HEK293 (cell line): ENCODE measurements at regions not wholly inside any gene's neighbourhood (a gene's known extent, or its start where the extent isn't known, plus 50 kb on each side); places are given as distances from the start of the nearest gene placed in this dataset.
"Not testable (repeated sequence)": the region's sequence is repeated elsewhere in the genome, so short reads cannot be mapped to it uniquely, and the experiment has no call there.

Experiments
- CTCF ChIA-PET: fragments of 350-600 bp; formaldehyde crosslinking; extraction: SDS; loops from one replicate; lab custom pipeline; 2021; ENCODE audit warnings: antibody characterized with exemption; lab: Yijun Ruan, JAX
- POLR2A ChIA-PET: fragments of 300-600 bp; formaldehyde crosslinking; extraction: SDS; loops from one replicate; lab custom pipeline; 2020; ENCODE audit warnings: antibody characterized with exemption, inconsistent platforms; lab: Yijun Ruan, JAX
- H3K27ac ChIP-seq: fragments of 200-500 bp; sonication (Bioruptor generic); 2 replicates; pipeline ENCODE4 v1.5.1; 2014; ENCODE audit warnings: low read depth, low read length, control low read depth, inconsistent platforms; ENCODE audit errors: extremely low read depth
- H3K36me3 ChIP-seq, 2 experiments: fragments of 200-500 bp in 1 of 2; sonication (Bioruptor generic) in 1 of 2; 1 replicate in 1 of 2; 2 replicates in 1 of 2; pipeline ENCODE4 v1.5.1; 2014 to 2017; ENCODE audit warnings: inconsistent platforms in 2 of 2, low read length in 2 of 2; ENCODE audit not compliant: control insufficient read depth in 2 of 2, insufficient read depth in 1 of 2
- H3K4me1 ChIP-seq: fragments of 200-500 bp; sonication (Bioruptor generic); 2 replicates; pipeline ENCODE4 v1.5.1; 2014; ENCODE audit warnings: mild to moderate bottlenecking, low read length, inconsistent platforms; ENCODE audit not compliant: control insufficient read depth, insufficient read depth
- H3K4me3 ChIP-seq: 2 replicates; pipeline ENCODE4 v1.5.1; 2011; ENCODE audit warnings: low read depth, mild to moderate bottlenecking, control low read depth, low read length, moderate library complexity
- H3K9me3 ChIP-seq: fragments of 200-500 bp; sonication (Bioruptor generic); 2 replicates; pipeline ENCODE4 v1.5.1; 2014; ENCODE audit warnings: low read depth, low read length, inconsistent platforms; ENCODE audit not compliant: control insufficient read depth, insufficient read depth
- HOXA7 ChIP-seq: sonication (generic); formaldehyde crosslinking; IDR thresholded peaks from 2 replicates; pipeline ENCODE4 v1.8.1; 2022; ENCODE audit warnings: missing genetic modification reagents, borderline replicate concordance
- SP2 ChIP-seq: fragments of 450-650 bp; formaldehyde crosslinking; IDR thresholded peaks from 2 replicates; pipeline ENCODE4 v1.5.1; 2016; ENCODE audit warnings: missing biosample characterization, missing genetic modification characterization
- ZIC2 ChIP-seq: fragments of 450-650 bp; formaldehyde crosslinking; IDR thresholded peaks from 2 replicates; pipeline ENCODE4 v1.5.1; 2016; ENCODE audit warnings: missing biosample characterization, missing genetic modification characterization
- ZNF114 ChIP-seq: fragments of 450-650 bp; formaldehyde crosslinking; IDR thresholded peaks from 2 replicates; pipeline ENCODE4 v1.5.0; 2017; ENCODE audit warnings: missing biosample characterization, missing genetic modification characterization
- ZNF146 ChIP-seq: fragments of 450-650 bp; formaldehyde crosslinking; IDR thresholded peaks from 2 replicates; pipeline ENCODE4 v1.5.1; 2016; ENCODE audit warnings: missing biosample characterization, missing genetic modification characterization
- ZNF292 ChIP-seq: fragments of 450-650 bp; formaldehyde crosslinking; IDR thresholded peaks from 2 replicates; pipeline ENCODE4 v1.5.1; 2016; ENCODE audit warnings: low read depth, missing biosample characterization, missing genetic modification characterization, borderline replicate concordance
- ZNF555 ChIP-seq: fragments of 450-650 bp; formaldehyde crosslinking; conservative IDR thresholded peaks from 2 replicates; pipeline ENCODE4 v1.5.1; 2017; ENCODE audit warnings: missing biosample characterization, mild to moderate bottlenecking, missing genetic modification characterization, inconsistent platforms
- ZNF585B ChIP-seq: fragments of 450-650 bp; formaldehyde crosslinking; IDR thresholded peaks from 2 replicates; pipeline ENCODE4 v1.5.1; 2016; ENCODE audit warnings: missing biosample characterization, missing genetic modification characterization
- ZNF645 ChIP-seq: fragments of 450-650 bp; formaldehyde crosslinking; IDR thresholded peaks from 2 replicates; pipeline ENCODE4; 2016; ENCODE audit warnings: missing biosample characterization, missing genetic modification characterization
- ZNF747 ChIP-seq: fragments of 450-650 bp; formaldehyde crosslinking; IDR thresholded peaks from 2 replicates; pipeline ENCODE4 v1.5.1; 2016; ENCODE audit warnings: missing biosample characterization, missing genetic modification characterization
- ZNF785 ChIP-seq: fragments of 450-650 bp; formaldehyde crosslinking; IDR thresholded peaks from 2 replicates; pipeline ENCODE4 v1.5.1; 2016; ENCODE audit warnings: missing biosample characterization, missing genetic modification characterization
- TF ChIP-seq, protein P1 (sequence below): fragments of 450-650 bp; formaldehyde crosslinking; IDR thresholded peaks from 2 replicates; pipeline ENCODE4 v1.5.1; 2016; ENCODE audit warnings: missing biosample characterization, missing genetic modification characterization

DNA sequence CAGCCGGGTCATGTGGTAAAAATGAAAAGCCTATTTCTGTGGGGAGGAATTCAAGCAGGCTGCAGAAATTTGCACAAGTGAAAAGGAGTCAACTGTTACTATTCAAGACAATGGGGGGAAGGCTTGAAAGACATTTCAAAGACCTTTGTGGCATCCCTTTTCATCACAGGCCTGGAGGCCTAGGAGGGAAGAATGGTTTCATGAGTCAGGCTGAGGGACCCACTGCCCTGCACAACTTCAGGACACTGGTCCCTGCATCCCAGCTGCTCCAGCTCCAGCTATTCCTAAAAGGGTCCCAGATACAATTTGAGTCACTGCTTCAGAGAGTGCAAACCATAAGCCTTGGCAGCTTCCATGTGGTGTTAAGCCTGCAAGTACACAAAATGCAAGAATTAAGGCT lies 85.3 kb upstream of the POU3F4 start:
- H3K36me3 ChIP-seq, result no peaks in the 10 kb centered on the region
- H3K9me3 ChIP-seq, result peaks cover 5% of the 10 kb centered on the region
- ChIA-PET CTCF (no interaction called here), POLR2A (no interaction called here)
- H3K4me1 ChIP-seq, result no peaks in the 10 kb centered on the region
- no peak overlapping the region for H3K27ac ChIP-seq
- TF ChIP-seq ZNF585B (tag by site-specific recombination) (peak; percentile 90), ZNF555 (tag by site-specific recombination) (no peak)
- H3K4me3 ChIP-seq, result no peak overlapping the region

DNA sequence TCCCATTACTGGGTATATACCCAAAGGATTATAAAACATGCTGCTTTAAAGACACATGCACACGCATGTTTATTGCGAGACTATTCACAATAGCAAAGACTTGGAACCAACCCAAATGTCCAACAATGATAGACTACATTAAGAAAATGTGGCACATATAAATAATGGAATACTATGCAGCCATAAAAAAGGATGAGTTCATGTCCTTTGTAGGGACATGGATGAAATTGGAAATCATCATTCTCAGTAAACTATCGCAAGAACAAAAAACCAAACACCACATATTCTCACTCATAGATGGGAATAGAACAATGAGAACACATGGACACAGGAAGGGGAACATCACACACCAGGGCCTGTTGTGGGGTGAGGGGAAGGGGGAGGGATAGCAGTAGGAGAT lies 65.5 kb upstream of the POU3F4 start:
- H3K9me3 ChIP-seq, H3K4me3 ChIP-seq, POLR2A ChIA-PET, H3K27ac ChIP-seq, H3K36me3 ChIP-seq, CTCF ChIA-PET, H3K4me1 ChIP-seq: not testable (repeated sequence)
- peak; percentile 74 for TF ChIP-seq ZNF146 (tag by site-specific recombination)
- TF ChIP-seq, protein P1, sequence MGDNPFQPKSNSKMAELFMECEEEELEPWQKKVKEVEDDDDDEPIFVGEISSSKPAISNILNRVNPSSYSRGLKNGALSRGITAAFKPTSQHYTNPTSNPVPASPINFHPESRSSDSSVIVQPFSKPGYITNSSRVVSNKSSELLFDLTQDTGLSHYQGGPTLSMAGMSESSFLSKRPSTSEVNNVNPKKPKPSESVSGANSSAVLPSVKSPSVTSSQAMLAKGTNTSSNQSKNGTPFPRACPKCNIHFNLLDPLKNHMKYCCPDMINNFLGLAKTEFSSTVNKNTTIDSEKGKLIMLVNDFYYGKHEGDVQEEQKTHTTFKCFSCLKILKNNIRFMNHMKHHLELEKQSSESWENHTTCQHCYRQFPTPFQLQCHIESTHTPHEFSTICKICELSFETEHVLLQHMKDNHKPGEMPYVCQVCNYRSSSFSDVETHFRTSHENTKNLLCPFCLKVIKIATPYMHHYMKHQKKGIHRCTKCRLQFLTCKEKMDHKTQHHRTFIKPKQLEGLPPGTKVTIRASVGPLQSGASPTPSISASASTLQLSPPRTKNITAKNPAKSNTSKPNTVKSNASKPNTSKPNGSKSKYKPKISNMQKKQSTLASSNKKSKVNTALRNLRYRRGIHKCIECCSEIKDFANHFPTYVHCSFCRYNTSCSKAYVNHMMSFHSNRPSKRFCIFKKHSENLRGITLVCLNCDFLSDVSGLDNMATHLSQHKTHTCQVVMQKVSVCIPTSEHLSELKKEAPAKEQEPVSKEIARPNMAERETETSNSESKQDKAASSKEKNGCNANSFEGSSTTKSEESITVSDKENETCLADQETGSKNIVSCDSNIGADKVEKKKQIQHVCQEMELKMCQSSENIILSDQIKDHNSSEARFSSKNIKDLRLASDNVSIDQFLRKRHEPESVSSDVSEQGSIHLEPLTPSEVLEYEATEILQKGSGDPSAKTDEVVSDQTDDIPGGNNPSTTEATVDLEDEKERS (tag by site-specific recombination), result peak; percentile 57; the same call in 1 of the 2 replicates

DNA sequence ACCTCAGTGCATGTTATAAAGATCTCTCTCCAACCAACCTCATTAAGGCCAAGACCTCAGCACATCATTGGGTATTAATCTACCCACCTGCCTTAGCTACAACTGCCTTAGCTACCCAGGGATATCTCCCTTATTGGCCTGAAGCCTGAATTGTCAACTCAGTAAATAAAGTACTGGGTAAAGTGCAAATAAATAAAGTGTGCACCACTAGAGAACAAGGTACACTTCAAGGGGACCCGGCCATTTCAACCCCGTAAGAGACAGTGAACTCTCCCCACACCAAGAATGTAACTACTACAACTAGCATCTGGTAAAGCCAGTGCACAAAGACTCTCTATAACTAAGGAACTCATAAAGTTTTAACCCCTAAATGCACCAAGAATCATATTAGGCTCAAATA lies 61.7 kb upstream of the POU3F4 start:
- no peaks in the 10 kb centered on the region for H3K4me1 ChIP-seq
- peaks cover 4% of the 10 kb centered on the region; the same call in 1 of the 2 replicates for H3K9me3 ChIP-seq
- no peak overlapping the region for H3K4me3 ChIP-seq
- POLR2A ChIA-PET, result no interaction called here
- TF ChIP-seq ZNF785 (tag by site-specific recombination), result no peak
- no peak for TF ChIP-seq ZNF114
- TF ChIP-seq HOXA7 (CRISPR knock-in tag), result no peak
- TF ChIP-seq ZIC2 (tag by site-specific recombination), result no peak
- no peak for TF ChIP-seq ZNF747 (tag by site-specific recombination)
- TF ChIP-seq SP2 (tag by site-specific recombination), result no peak
- no peak for TF ChIP-seq ZNF292 (tag by site-specific recombination)
- no peak for TF ChIP-seq ZNF645
- H3K36me3 ChIP-seq, result no peaks in the 10 kb centered on the region
- CTCF ChIA-PET, result interaction anchor here (0.7 to 1.2 kb wide), 2 partner anchors 23 to 572 kb away, joined by 3 read pairs; no protein-coding TSS in a partner anchor
- H3K27ac ChIP-seq, result no peak overlapping the region
